Non-pigmented ciliary epithelial cell (primary cell): ENCODE measurements at regions not wholly inside any gene's neighbourhood (a gene's known extent, or its start where the extent isn't known, plus 50 kb on each side); places are given as distances from the start of the nearest gene placed in this dataset.

Experiments
- DNase-seq: peaks from one replicate; pipeline ENCODE4 v3.0.0-alpha.2; 2010; ENCODE audit warnings: low read depth

DNA sequence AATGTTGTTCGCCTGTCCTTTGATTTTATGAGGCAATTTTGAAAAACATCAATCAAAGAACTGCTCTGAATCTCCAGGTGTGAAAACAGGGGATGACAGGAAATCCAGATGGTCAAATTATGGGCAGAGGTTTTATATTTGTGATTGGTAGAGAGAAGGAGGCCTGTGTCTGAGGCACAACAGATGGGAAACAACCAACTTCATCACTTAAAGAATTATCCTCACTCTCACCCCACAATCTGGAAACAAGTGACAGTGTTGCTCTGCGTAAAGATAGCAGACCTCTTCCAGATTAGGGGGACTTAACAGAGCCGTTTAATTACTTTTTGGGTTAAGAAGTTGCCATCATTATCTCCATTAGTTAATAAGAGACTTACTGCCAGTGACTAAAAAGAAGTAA lies 64.1 kb upstream of the EGLN3 start:
- no peak for DNase-seq

DNA sequence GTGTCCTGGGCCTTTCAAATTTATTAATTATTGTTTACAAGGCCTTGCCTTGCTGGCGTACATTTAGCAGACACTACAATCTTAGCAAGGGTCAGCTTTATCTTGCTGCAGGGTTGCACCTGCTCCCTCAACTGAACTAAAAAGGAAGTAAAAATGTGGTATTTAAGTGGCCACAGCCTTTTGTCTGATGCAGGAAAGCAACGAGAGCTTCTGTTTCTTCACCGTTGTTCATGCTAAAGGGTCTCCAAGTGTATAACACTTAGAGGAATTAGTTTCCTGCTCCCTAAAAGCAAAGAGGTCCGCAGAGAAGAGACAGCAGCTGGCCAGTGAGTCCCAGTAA lies 62.8 kb upstream of the EGLN3 start:
- no peak for DNase-seq

GRCh38 chr14:34012978-34013720 lies 62.3 kb upstream of the EGLN3 start:
- no peak for DNase-seq

DNA sequence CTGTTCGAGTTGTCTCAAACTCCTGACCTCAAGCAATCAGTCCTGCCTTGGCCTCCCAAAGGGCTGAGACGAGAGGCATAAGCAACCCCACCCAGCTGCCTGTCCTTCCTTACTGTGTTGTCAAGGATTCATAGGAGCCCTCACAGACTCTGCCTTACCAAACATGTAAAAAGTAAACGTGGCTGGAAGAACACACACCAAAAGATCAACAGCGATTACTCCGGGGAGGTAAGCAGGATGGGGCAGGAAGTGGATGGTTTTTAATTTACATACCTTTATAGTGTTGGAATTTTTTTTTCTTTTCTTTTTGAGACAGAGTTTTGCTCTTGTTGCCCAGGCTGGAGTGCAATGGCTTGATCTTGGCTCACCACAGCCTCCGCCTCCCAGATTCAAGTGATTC lies 61.5 kb upstream of the EGLN3 start:
- DNase-seq, result no peak

DNA sequence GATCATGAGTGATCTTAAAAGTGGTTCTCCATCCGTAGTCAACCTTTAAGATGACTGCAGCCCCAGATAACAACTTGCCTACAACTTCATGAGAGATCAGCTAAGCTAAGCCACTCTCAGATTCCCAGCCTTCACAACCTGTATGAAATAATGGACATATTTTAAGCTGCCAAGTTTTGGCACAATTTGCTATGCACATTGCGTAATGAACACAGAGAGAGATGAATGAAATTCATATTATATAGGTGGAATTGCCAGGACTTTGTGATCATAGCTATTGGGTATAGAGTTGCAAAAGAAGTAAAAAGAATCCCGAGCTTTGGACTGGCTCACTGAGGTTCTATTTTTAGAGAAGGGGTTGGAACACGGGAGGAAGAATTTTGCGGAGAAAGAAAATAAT lies 59.1 kb upstream of the EGLN3 start:
- DNase-seq, result no peak

- no peak for DNase-seq
These were observed 57.0 kb upstream of the EGLN3 start for GRCh38 chr14:34007902-34008301.

DNA sequence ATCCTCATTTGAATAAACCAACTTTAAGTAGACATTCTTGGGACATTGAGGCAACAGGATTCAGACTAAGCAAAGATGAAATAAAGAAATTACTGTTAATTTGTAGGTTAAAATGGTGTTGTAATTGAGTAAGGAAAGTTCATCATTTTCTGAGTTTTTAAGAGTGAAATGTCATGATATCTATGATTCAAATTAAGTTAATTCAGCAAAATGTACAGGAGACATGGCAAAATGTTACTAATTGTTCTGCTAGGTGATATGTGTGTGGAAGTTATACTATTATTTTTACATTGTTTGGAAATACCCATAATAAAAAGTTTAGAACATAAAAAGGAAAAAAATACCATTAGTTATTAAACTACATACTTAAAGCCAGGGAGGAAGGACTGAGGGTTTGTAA lies 55.0 kb upstream of the EGLN3 start:
- DNase-seq, result no peak

GRCh38 chr14:34004881-34005280 lies 54.0 kb upstream of the EGLN3 start:
- no peak for DNase-seq

DNA sequence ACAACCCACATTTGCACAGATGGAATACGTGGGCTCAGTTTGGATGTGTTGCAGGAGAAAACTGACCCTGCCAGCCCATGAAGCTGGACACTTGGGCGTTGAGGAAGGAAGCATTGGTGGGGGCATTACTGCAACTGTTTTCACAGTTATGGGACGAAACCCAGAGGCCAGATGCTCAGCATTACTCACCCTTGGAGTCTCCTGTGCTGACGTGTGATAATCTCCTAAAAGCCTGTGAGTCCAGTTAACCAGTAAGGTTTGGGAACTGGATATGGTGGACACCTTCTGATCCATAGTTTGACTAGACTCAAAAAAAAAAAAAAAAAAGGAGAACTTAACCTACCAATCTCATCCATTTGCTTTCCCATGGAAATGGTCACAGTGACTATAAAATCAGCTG lies 52.8 kb upstream of the EGLN3 start:
- no peak for DNase-seq

GRCh38 chr14:34003082-34003668 lies 52.3 kb upstream of the EGLN3 start:
- no peak for DNase-seq
